GM18511 (cell line): ENCODE measurements at regions not wholly inside any gene's neighbourhood (a gene's known extent, or its start where the extent isn't known, plus 50 kb on each side); places are given as distances from the start of the nearest gene placed in this dataset.
"Not testable (repeated sequence)": the region's sequence is repeated elsewhere in the genome, so short reads cannot be mapped to it uniquely, and the experiment has no call there.

Experiments used
- ATAC-seq: cut with Tn5 transposase; IDR thresholded peaks from one replicate; pipeline ENCODE4 v1.9.1; 2021; ENCODE audit warnings: mild to moderate bottlenecking, moderate library complexity; ENCODE audit not compliant: unreplicated experiment

GRCh38 chr22:48936391-48936790 is 891.3 kb downstream of the BRD1 start:
- ATAC-seq = no peak

DNA sequence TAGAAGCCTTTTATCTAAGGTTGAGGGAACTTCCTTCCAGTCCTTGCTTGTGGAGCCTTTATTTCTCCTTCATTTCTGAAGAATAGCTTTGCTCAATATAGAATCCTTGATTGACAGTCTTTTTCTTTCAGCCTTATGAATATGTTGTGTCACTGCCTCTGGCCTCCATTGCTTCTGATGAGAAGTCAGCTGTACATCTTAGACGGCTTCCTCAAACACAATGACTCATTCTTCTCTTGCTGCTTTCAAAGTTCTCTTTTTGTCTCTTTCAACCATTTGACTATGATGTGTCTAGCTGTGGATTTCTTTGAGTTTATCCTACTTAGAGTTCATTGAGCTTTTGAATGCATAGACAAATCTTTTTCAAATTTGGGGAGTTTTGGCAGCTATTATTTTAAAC is 893.2 kb downstream of the BRD1 start:
- ATAC-seq = no peak

DNA sequence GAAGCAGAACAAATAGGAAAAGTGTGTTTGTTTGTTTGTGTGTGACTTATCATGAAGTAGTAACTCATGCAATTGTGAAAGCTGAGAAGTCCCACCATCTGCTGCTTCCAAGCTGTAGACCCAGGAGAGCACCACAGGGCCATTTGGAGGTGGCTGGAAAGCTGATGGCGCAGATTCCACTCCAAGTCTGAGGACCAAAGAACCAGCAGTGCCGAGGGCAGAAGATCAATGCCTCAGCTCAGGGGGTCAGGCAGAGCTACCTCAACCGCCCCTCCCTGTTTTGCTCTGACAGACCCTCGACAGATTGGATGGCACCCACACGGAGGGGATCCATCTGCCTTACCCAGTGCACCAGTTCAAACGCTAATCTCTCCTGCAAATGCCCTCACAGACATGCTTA is 896.2 kb downstream of the BRD1 start:
- ATAC-seq = no peak

GRCh38 chr22:48929276-48929790 is 898.3 kb downstream of the BRD1 start:
- ATAC-seq = no peak

DNA sequence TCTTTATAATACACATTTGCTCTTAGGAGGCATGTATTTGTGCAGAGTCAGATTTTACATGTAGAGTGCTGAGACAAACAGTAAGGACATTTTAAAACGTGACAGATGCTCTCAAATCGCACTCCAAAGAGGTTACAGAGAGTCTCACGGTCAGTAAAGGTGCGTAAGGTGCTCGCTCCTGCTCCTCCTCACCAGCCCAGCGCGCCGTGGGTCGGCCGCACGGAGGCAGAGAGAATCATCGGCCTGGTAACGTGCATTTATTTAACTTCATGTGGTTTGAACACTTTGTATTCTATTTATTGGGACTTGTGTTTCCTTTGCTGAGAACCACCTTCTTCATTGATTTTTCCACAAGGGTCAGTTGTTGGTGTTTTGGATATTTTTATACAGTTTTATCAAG is 900.1 kb downstream of the BRD1 start:
- no peak for ATAC-seq

DNA sequence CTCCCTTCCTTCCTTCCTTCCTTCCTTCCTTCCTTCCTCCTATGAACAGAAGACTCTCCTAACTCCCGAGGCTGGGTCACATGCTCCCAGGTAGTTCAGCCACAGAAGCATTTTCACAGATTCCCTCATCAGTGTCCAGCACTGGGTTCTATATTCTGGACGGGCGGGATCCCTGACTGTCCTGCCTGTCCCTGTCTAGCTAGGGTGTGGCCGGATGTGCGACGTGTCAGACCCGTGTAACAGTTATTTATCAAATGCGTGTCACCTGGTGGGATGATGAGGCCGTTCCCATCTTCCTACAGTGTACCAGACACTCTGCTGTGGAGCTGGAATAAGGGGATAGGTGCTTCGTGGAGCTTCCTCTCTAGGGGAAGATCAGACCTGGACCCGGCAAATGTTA is 901.0 kb downstream of the BRD1 start:
- no peak for ATAC-seq

DNA sequence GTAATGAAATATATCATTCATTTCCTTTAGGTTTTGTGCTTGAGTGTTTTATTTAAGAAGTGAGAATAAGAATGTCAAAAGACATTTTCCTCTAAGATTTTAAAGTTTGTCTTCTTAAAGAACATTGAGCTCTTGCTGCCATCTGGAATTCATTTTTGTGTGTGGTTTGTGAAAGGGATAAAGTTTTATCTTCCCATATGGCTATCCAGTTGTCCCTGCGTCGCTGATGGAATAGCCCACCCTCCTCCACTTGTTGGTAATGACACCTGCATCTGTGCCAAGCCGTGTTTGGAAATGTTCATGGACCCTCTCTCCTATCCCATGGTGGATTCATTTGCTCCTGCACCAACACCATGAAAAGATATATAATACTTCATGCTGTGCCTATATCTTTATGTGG is 901.5 kb downstream of the BRD1 start:
- no peak for ATAC-seq

DNA sequence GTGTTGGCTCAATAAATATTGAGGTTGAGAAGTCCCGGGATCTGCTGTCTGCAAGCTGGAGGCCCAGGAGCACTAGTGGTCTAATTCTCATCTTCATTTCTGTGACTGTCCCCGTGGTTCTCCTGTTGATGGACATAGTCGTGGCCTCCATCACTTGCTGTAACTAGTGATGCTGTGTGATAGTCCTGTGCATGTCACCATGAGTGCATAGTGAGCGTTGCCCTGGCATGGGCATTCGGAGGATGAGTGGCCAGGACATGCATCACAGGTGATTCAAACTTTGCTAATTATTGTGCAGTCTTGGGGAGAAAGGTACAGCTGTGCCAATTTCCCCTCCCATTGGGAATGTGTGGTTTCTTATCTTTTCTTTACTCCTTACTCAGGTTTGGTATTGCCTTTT is 902.2 kb downstream of the BRD1 start:
- ATAC-seq = no peak

GRCh38 chr22:48923996-48924395 is 903.7 kb downstream of the BRD1 start:
- no peak for ATAC-seq

- no peak for ATAC-seq
Observed at GRCh38 chr22:48923165-48923865, 904.4 kb downstream of the BRD1 start.

DNA sequence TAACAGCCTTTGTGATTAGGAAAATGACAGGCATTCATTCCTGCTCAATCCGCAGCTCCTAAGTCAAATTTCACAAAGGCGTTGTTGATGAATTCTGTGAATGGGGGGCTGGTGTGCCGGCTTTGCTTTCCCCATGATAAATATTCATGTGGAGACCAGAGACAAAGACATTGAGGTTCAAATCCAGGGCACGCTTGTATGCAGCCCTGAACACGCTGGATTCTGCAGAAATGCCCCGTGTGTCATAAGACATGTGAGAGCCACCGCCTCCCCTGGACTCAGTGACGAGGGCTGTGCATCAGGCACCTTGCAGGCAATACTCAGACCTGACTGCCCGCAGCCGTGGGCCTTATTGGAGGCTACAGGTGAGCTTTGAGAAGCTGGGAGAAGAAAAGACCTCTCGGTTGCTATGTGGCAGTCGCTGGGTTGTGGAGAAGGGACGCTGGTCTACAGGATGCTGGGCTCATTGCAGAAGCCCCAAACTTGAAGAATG is 906.2 kb downstream of the BRD1 start:
- ATAC-seq = no peak

DNA sequence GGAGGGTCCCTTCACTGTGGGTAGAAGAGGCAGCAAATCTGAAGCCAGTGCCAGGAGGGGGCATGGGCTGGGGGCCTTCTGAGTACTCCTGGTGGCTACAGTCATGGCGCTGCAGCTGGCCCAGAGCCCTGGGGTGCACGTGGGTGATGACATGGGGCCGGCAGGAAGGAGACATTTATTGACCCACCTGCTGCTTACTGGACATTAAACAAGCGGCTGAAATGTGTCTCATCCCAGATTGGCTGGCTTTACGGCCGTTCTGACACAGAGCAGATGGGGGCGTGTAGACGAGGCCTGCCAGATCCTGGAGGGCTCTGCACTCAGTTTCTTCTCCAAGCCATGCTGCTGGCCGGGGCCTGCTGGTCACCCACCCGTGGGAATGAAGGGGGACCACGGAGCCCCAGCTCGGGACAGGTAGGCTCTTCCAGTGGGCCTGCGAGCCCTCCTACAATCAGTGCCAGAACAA is 906.9 kb downstream of the BRD1 start:
- ATAC-seq = no peak

- no peak for ATAC-seq
Observed at GRCh38 chr22:48919851-48920589, 907.7 kb downstream of the BRD1 start.

- ATAC-seq = no peak
Observed at GRCh38 chr22:48919187-48919590, 908.5 kb downstream of the BRD1 start.

DNA sequence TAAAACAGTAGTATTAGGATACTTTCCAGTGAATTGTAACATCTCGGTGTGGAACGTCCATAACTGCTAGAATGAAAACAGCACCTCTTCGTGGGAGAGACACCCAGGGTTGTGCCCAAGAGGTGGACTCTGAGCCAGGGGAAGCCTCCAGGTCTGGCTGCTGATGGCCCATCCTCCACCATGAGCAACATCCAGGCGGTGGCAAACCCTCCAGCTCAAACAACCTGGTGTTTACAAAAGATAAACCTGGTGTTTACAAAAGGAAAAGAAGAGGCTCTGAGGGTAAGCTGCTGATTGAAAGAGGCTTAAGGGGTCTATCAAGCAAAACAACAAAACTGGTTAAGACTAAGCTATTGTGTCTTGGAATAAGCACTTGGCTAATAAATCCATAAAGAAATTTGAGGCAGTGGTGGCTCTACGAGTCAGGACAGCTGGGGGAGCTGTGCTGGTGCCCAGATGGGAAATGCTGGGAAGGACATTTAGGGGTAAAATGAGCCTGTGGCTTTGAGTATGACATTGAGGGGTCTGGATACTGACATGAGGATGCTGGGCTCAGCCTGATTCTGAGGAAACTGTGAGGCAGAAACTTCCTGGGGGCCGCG is 909.0 kb downstream of the BRD1 start:
- no peak for ATAC-seq

- ATAC-seq = not testable (repeated sequence)
Observed at GRCh38 chr22:48912356-48913066, 915.2 kb downstream of the BRD1 start.

DNA sequence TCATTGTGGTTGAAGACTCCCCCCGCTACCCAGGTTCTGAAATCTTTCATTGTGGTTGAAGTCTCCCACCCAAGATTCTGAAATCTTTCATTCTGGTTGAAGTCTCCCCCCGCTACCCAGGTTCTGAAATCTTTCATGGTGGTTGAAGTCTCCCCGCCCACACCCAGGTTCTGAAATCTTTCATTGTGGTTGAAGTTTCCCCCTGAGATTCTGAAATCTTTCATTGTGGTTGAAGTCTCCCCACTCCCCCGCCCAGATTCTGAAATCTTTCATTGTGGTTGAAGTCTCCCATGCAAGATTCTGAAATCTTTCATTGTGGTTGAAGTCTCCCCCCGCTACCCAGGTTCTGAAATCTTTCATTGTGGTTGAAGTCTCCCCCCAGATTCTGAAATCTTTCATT is 916.0 kb downstream of the BRD1 start:
- not testable (repeated sequence) for ATAC-seq

GRCh38 chr22:48911067-48911466 is 916.6 kb downstream of the BRD1 start:
- not testable (repeated sequence) for ATAC-seq

DNA sequence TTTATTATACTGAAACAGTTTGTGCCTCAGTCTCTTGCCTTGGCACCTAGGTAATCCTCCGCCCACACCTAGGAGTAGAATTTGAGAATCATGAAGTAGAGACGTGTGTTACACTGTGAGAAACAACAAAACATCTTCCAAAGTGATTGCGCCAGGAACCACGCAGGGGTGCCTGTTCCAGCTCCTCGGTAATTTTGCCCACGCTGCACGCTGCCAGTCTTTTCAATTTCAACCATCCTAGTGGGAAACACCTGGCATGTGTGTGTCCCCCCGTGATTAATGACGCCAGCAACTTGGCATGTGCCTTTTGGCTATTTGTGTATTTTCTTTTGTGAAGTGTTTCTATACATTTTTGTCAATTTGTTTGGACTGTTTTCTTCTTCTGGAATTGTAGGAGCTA is 919.1 kb downstream of the BRD1 start:
- no peak for ATAC-seq

DNA sequence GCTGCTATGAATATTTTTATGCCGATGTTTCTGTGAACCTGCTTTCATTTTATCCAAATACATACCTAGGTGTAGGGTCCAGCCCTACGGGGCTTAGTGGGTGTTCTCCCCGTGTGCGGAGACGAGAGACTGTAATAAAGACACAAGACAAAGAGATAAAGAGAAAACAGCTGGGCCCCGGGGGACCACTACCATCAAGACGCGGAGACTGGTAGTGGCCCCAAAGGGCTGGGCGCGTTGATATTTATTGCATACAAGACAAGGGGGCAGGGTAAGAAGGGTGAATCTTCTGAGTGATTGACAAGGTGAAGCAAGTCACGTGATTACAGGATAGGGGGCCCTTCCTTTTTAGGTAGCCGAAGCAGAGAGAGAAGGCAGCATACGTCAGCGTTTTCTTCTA is 920.1 kb downstream of the BRD1 start:
- no peak for ATAC-seq

GRCh38 chr22:48906216-48906835 is 921.3 kb downstream of the BRD1 start:
- ATAC-seq = no peak
